Loucy (cell line): ENCODE measurements at regions not wholly inside any gene's neighbourhood (a gene's known extent, or its start where the extent isn't known, plus 50 kb on each side); places are given as distances from the start of the nearest gene placed in this dataset.
A peak's percentile ranks its signal among the peaks of the same experiment; 100 is the strongest.

Experiments used
- H2AFZ ChIP-seq: fragments of 200-600 bp; sonication (generic); 2 replicates; pipeline ENCODE4 v1.6.0; 2016; ENCODE audit warnings: antibody characterized with exemption, mild to moderate bottlenecking, low read length, moderate library complexity
- H3F3A ChIP-seq: fragments of 200-600 bp; 2 replicates; pipeline ENCODE4 v1.6.0; 2016; ENCODE audit warnings: antibody characterized with exemption, low read depth, mild to moderate bottlenecking
- H3K27me3 ChIP-seq: fragments of 200-600 bp; sonication (generic); 2 replicates; pipeline ENCODE4 v1.6.1; 2014; ENCODE audit warnings: low read length, mild to moderate bottlenecking; ENCODE audit not compliant: insufficient read depth, poor library complexity, severe bottlenecking
- H3K36me3 ChIP-seq: fragments of 200-600 bp; sonication (generic); 2 replicates; pipeline ENCODE4 v1.6.1; 2016; ENCODE audit warnings: low read length; ENCODE audit not compliant: insufficient read depth
- H3K4me1 ChIP-seq: fragments of 200-600 bp; sonication (generic); 2 replicates; pipeline ENCODE4 v1.5.1; 2014; ENCODE audit warnings: low read length, mild to moderate bottlenecking; ENCODE audit not compliant: insufficient read depth, poor library complexity, severe bottlenecking
- H3K4me2 ChIP-seq: fragments of 200-600 bp; sonication (generic); 2 replicates; pipeline ENCODE4 v1.6.0; 2014; ENCODE audit warnings: antibody characterized with exemption, low read length, low read depth, mild to moderate bottlenecking; ENCODE audit not compliant: poor library complexity, severe bottlenecking
- H3K4me3 ChIP-seq: fragments of 200-600 bp; sonication (generic); 2 replicates; pipeline ENCODE4 v1.5.1; 2014; ENCODE audit warnings: low read length, mild to moderate bottlenecking, mixed read lengths; ENCODE audit not compliant: poor library complexity, severe bottlenecking
- H3K79me2 ChIP-seq: fragments of 200-600 bp; sonication (generic); 2 replicates; pipeline ENCODE4 v1.6.1; 2014; ENCODE audit warnings: low read length; ENCODE audit not compliant: insufficient read depth
- H3K9ac ChIP-seq: fragments of 200-600 bp; sonication (generic); 2 replicates; pipeline ENCODE4 v1.6.0; 2014; ENCODE audit warnings: mild to moderate bottlenecking, low read depth, low read length, moderate library complexity; ENCODE audit not compliant: poor library complexity, severe bottlenecking
- H3K9me2 ChIP-seq: fragments of 200-600 bp; sonication (generic); replicated peaks from 2 replicates; pipeline ENCODE4 v1.6.1; 2016; ENCODE audit warnings: low read depth, low read length, mixed read lengths
- H3K9me3 ChIP-seq: fragments of 200-600 bp; sonication (generic); 2 replicates; pipeline ENCODE4 v1.6.1; 2014; ENCODE audit warnings: mild to moderate bottlenecking, antibody characterized with exemption, low read length, low read depth; ENCODE audit not compliant: insufficient read depth
- H4K20me1 ChIP-seq: fragments of 200-600 bp; sonication (generic); 2 replicates; pipeline ENCODE4 v1.6.0; 2014; ENCODE audit warnings: antibody characterized with exemption, low read length, mild to moderate bottlenecking; ENCODE audit not compliant: insufficient read depth, poor library complexity, severe bottlenecking
- EZH2phosphoT487 ChIP-seq: fragments of 200-600 bp; IDR thresholded peaks from 2 replicates; pipeline ENCODE4 v1.6.1; 2018; ENCODE audit warnings: antibody characterized with exemption, mild to moderate bottlenecking, moderate library complexity, borderline replicate concordance
- TF ChIP-seq, protein P1 (sequence below): fragments of 200-600 bp; sonication (generic); conservative IDR thresholded peaks from 2 replicates; pipeline ENCODE4 v1.5.1; 2014; ENCODE audit warnings: mild to moderate bottlenecking, antibody characterized with exemption, low read length

DNA sequence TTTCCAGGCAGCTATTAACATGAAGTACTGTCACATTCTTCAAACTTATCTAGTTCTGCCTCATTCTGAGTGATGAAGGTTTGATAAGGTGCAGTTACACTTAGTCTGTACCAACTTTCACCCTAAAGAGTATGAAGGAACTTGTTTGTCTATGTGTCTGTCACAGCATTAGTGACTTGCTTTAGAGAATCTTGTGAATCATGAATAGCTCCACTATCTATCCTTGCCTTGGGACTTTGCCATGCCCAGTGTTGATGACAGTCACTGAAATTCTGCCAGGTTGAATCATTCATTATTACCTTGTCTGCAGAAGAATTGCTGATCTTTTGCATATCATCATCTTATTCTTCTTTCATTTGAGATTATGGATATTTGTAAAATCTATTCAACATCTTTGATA, 50.9 kb upstream of the A1CF start:
- Histone ChIP-seq H3K4me1 (no peaks in the 10 kb centered on the region), H3K9ac (no peak overlapping the region), H3K27me3 (no peaks in the 10 kb centered on the region), H4K20me1 (no peaks in the 10 kb centered on the region), H2AFZ (no peak overlapping the region), H3K36me3 (no peaks in the 10 kb centered on the region), H3K9me3 (no peaks in the 10 kb centered on the region), H3K9me2 (no peaks in the 10 kb centered on the region), H3K79me2 (no peaks in the 10 kb centered on the region), H3K4me2 (no peak overlapping the region), H3F3A (no peaks in the 10 kb centered on the region), H3K4me3 (no peak overlapping the region)
- TF ChIP-seq, protein P1, sequence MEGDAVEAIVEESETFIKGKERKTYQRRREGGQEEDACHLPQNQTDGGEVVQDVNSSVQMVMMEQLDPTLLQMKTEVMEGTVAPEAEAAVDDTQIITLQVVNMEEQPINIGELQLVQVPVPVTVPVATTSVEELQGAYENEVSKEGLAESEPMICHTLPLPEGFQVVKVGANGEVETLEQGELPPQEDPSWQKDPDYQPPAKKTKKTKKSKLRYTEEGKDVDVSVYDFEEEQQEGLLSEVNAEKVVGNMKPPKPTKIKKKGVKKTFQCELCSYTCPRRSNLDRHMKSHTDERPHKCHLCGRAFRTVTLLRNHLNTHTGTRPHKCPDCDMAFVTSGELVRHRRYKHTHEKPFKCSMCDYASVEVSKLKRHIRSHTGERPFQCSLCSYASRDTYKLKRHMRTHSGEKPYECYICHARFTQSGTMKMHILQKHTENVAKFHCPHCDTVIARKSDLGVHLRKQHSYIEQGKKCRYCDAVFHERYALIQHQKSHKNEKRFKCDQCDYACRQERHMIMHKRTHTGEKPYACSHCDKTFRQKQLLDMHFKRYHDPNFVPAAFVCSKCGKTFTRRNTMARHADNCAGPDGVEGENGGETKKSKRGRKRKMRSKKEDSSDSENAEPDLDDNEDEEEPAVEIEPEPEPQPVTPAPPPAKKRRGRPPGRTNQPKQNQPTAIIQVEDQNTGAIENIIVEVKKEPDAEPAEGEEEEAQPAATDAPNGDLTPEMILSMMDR, result no peak
- TF ChIP-seq EZH2phosphoT487, result no peak

- no peak overlapping the region for H2AFZ ChIP-seq
- H3K4me2 ChIP-seq, result no peak overlapping the region
- no peak overlapping the region for H3K9ac ChIP-seq
- H4K20me1 ChIP-seq, result no peaks in the 10 kb centered on the region
- H3K4me3 ChIP-seq, result no peak overlapping the region
- no peaks in the 10 kb centered on the region for H3K4me1 ChIP-seq
- H3K36me3 ChIP-seq, result no peaks in the 10 kb centered on the region
- no peaks in the 10 kb centered on the region for H3F3A ChIP-seq
- H3K9me3 ChIP-seq, result no peaks in the 10 kb centered on the region
- H3K27me3 ChIP-seq, result no peaks in the 10 kb centered on the region
- no peak for TF ChIP-seq EZH2phosphoT487
- TF ChIP-seq, protein P1, result peak; percentile 52
- no peaks in the 10 kb centered on the region for H3K9me2 ChIP-seq
- H3K79me2 ChIP-seq, result no peaks in the 10 kb centered on the region
These were observed 51.9 kb upstream of the A1CF start for GRCh38 chr10:50937230-50937907.

- H3K9me2 ChIP-seq, result 0 out of 2 replicates have a peak, but pooled peaks cover 5% of the 10 kb centered on the region
- no peaks in the 10 kb centered on the region for H4K20me1 ChIP-seq
- no peak overlapping the region for H3K4me3 ChIP-seq
- H2AFZ ChIP-seq, result no peak overlapping the region
- H3K4me2 ChIP-seq, result no peak overlapping the region
- H3K27me3 ChIP-seq, result no peaks in the 10 kb centered on the region
- no peak overlapping the region for H3K9ac ChIP-seq
- H3K36me3 ChIP-seq, result no peaks in the 10 kb centered on the region
- H3K4me1 ChIP-seq, result no peaks in the 10 kb centered on the region
- TF ChIP-seq, protein P1, result no peak
- no peak for TF ChIP-seq EZH2phosphoT487
- no peaks in the 10 kb centered on the region for H3K9me3 ChIP-seq
- H3K79me2 ChIP-seq, result no peaks in the 10 kb centered on the region
- H3F3A ChIP-seq, result no peaks in the 10 kb centered on the region
These were observed 56.2 kb upstream of the A1CF start for GRCh38 chr10:50941629-50942028.
